COLO829 (cell line): ENCODE measurements at regions not wholly inside any gene's neighbourhood (a gene's known extent, or its start where the extent isn't known, plus 50 kb on each side); places are given as distances from the start of the nearest gene placed in this dataset.

Experiments
- DNase-seq: peaks from one replicate; pipeline ENCODE4 v3.0.0; 2012; ENCODE audit warnings: low spot score

- no peak for DNase-seq
Observed at GRCh38 chr3:102084006-102084405, 234.7 kb downstream of the NFKBIZ start.

GRCh38 chr3:102084704-102085103 lies 235.4 kb downstream of the NFKBIZ start:
- no peak for DNase-seq

DNA sequence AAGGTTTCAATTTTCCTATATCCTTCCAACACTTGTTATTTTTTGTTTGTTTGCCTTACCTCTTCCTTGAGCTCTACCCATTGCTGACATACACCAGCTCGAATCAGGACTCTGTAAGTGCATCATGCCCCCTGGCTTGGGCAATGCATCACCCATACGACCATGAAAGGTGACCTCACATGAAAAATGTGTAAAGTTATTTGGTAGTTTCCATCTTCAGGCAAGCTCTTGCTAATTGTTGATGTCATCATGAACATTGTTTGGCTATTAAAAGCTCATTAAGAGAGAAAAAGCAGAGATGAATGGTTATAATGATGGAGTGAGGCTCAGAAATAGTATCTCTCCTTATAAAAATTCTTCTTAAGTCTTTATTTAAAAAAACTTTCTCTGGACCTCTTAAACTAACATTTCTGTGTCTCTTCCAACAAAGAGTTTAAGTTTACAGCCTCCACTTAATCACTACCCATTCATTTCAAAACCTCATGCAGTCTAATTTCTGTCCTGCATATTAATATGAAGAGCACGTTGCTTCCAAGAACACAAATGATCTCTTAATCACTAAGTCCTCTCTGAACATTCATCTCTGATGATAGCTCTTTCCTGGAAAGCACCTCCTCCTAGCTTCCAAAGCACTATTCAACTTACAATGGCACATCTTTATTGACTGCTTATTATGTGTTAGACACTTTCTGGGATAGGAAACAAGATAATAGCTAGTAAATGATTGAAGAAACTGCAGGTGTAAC lies 236.3 kb downstream of the NFKBIZ start:
- no peak for DNase-seq

- DNase-seq, result no peak
Observed at GRCh38 chr3:102087236-102087635, 237.9 kb downstream of the NFKBIZ start.

DNA sequence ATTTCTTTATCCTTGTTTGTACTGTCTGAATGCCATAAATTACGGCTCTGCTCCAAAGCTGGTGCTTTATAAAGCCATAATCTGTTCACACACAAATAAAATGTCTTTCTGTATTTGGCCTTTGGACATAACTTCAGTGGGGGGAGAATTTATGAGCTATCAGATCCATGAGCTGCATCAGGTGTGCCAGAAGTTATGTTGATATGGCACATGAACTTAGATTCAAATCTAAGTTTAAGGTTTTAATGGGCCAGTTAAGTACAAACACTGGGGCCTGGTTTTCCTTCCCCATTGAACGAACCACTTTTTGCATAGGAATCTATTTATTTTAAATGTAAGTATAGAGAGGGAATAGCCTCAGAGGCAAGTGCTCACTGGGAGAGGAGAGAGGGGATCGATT lies 239.9 kb downstream of the NFKBIZ start:
- DNase-seq, result no peak

DNA sequence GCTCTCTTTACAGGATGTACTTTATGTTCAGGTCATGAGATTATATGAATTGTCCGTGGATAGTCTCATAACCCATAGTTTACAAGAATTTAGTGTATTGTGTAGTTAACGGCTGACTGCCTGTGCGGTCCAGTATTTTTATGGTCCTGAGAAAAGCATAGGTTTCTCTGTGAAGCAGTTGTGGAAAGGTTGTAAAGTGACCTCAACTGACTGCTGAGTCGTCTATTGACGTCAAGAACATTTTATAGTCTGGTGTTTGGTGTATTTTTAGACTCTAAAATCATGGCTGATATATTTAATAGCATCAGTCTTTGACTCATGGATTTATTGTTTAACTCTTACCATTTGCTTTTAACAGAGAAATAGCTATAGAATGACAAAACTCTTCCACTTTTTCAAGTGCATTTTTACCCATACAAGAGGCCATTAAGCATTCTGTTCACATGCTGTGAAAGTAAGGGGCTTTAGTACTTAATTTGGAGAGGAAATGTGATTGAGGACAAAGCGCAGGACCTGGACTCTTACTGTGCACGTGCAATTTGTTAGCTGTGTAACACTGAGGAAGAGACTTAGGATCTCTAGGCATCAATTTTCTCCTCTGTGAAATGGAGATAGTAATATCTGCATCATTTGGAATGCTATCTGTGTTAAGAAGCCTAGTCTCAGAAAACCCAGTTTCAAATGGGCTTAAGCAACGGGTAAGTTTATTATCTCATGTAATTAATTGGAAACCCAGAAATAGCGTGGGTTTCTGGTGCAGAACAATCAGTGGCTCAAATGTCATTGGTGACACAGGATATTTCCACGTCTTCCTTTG lies 240.8 kb downstream of the NFKBIZ start:
- DNase-seq, result peak; percentile 32

GRCh38 chr3:102090721-102091045 lies 241.4 kb downstream of the NFKBIZ start:
- no peak for DNase-seq

- DNase-seq, result no peak
Observed at GRCh38 chr3:102091358-102091757, 242.0 kb downstream of the NFKBIZ start.

- no peak for DNase-seq
Observed at GRCh38 chr3:102092617-102093466, 243.5 kb downstream of the NFKBIZ start.

- DNase-seq, result no peak
Observed at GRCh38 chr3:102094506-102094905, 245.2 kb downstream of the NFKBIZ start.

GRCh38 chr3:102095383-102095782 lies 246.1 kb downstream of the NFKBIZ start:
- no peak for DNase-seq

DNA sequence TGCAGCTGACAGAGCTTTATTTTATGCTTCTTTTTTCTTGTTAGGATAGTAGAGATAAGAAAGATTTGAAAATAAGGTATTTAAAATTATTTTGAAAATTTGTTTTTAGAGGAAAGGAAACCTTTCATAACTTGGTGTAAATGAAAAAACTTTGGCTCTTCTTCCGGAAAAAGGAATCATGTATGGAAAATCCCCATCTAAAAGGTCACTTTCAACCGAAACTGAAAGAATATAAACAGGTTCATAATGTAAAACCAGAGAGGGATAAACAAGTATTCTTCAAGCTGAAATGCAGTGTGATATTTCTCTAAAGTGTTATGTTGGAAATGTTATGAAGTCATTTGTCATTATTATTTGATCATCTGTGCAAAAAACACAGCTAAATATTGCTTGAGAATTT lies 246.8 kb downstream of the NFKBIZ start:
- DNase-seq, result no peak

- no peak for DNase-seq
Observed at GRCh38 chr3:102098130-102098885, 249.0 kb downstream of the NFKBIZ start.

GRCh38 chr3:102099913-102100312 lies 250.6 kb downstream of the NFKBIZ start:
- no peak for DNase-seq

DNA sequence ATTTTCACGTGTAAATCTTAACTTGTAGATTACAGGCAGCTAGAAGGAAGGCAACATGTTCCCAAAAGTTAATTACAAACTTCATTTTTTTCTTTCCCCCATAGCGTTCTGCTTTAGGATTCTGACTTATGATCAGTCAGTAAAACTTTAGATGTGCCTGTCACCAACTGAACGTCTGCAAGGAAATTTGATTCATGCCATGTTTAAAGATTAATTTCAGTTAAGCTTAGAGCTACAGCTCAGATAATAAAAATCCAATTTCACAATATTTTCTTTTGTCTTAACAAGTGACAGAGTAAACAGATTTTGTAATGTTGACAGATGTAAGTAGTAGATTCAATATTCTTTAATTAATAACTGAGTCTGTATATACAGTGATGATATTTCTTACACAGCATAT lies 253.1 kb downstream of the NFKBIZ start:
- no peak for DNase-seq

- DNase-seq, result no peak
Observed at GRCh38 chr3:102104033-102104432, 254.7 kb downstream of the NFKBIZ start.

DNA sequence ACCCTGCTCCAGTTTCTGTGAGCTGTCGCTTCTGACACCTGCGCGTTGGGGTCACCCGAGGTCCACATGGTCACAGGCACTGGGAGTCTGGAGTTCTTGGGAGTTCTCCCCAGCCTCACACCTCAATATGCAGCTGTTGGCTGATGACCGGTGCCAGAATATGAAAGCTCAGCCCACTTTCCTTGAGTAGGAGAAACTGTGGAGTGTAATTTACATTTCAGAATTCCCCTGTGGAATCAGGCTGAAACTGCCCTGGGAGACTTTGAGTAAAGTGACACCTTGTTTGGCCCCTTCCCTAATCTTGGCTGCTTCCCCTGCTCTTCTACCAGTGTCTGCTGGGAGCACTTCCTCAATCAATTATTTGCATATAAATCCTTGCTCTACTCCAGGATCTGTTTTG lies 255.9 kb downstream of the NFKBIZ start:
- no peak for DNase-seq

DNA sequence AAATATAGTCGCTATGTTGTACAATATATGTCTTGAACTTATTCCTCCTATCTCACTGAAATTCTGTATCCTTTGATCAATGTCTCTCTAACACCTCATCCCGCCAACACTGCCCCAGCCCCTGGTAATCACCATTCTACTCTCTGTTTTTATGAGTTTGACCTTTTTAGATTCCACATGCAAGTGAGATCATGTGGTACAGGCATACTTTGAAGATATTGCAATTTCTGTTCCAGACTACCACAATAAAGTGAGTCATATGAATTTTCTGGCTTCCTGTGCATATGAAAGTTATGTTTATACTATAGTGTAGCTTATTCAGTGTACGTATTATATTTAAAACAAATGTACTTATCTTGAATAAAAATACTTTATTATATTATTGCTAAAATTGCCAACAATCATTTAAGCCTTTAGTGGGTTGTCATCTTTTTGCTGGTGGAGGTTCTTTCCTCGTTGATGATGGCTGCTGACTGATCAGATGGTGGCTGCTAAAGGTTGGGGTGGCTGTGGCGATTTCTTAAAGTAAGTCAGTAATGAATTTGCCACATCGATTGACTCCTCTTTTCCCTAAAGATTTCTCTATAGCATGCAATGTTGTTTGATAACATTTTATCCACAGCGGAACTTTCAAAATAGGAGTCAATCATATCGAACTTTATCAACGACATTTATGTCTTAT lies 257.2 kb downstream of the NFKBIZ start:
- DNase-seq, result no peak

DNA sequence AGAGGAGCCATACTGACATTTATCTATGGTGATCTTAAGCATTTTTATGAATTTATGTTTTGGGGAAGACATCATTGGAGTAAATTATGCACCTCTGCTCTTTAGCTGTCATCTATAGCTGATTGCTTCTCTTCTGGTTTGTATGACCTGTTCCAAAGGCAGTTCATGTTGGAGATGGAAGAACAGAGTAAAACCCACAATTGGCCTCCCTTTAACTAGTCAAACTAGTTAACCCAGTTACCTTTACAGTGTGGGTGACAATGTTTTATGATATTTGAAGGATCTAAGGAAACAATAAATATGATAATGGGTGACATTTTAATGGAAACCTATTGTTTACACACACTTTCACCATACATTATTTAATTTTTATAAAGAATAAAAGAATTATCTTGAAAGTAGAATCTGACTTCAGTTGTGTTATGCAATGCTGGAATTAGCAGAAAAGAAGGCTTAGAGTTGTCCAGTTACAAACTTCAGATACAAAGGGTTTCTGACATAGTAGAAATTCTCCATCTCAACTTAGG lies 263.5 kb downstream of the NFKBIZ start:
- no peak for DNase-seq

- no peak for DNase-seq
Observed at GRCh38 chr3:102113421-102114041, 264.2 kb downstream of the NFKBIZ start.
